ENCODE measurements at regions not wholly inside any gene's neighbourhood (a gene's known extent, or its start where the extent isn't known, plus 50 kb on each side); places are given as distances from the start of the nearest gene placed in this dataset.

DNA sequence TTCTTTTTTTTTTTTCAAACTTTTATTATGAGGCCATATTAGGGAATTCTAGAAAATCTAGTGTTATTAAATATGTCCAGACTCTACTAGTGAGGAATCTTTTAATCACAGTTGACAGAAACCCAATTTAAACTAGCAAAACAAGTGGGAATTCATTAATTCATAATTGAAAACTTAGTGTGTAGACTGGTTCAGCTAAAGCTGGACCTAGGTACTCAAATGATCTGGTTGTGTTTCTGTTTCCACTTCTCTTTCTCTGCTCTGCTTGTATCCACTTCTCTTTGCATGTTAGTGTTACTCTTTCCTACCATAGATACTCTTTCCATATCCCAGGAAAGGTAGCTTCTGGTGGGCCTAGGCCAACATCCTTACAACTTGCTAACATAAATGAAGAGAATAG is 81.2 kb upstream of the HIVEP3 start (continued):
- TF ChIP-seq PRDM2 (tag by site-specific recombination; IDR thresholded peaks at IDR 0.05; ENCODE audit: borderline replicate concordance), result no peak
- no peak for TF ChIP-seq KLF8 (tag by site-specific recombination; IDR thresholded peaks at IDR 0.05)
- no peak for TF ChIP-seq ZBTB6 (tag by site-specific recombination; IDR thresholded peaks at IDR 0.05)
- no peak for TF ChIP-seq KLF10 (tag by site-specific recombination; IDR thresholded peaks at IDR 0.05)
- no peak for TF ChIP-seq ZFP37 (tag by site-specific recombination; IDR thresholded peaks at IDR 0.05)
- no peak for TF ChIP-seq TRIM28 (IDR thresholded peaks at IDR 0.05; ENCODE audit: borderline replicate concordance, low read length)

- no peak overlapping the region for H3K27ac ChIP-seq (ENCODE audit: extremely low read depth, low read depth, low read length)
- H3K4me3 ChIP-seq (ENCODE audit: low read depth, low read length), result no peak overlapping the region
- peak; percentile 81 for TF ChIP-seq ATF2 (tag by site-specific recombination; IDR thresholded peaks at IDR 0.05; ENCODE audit: low read depth)
- TF ChIP-seq ZNF521 (tag by site-specific recombination; IDR thresholded peaks at IDR 0.05), result no peak
- TF ChIP-seq ZNF544 (tag by site-specific recombination; IDR thresholded peaks at IDR 0.05), result no peak
- no peak for TF ChIP-seq ZNF16 (tag by site-specific recombination; IDR thresholded peaks at IDR 0.05; ENCODE audit: low read depth)
- no peak for TF ChIP-seq ZNF169 (tag by site-specific recombination; IDR thresholded peaks at IDR 0.05)
- 0 out of 2 replicates have a peak, but pooled peaks have one; percentile 38 for TF ChIP-seq ZBTB21 (tag by site-specific recombination; IDR thresholded peaks at IDR 0.05)
- TF ChIP-seq ZSCAN30 (tag by site-specific recombination; IDR thresholded peaks at IDR 0.05), result no peak
- peak; percentile 29; the same call in 1 of the 2 replicates for TF ChIP-seq ZNF629 (tag by site-specific recombination; IDR thresholded peaks at IDR 0.05)
- TF ChIP-seq INSM2 (tag by site-specific recombination; IDR thresholded peaks at IDR 0.05), result no peak
- no peak for TF ChIP-seq ZNF548 (tag by site-specific recombination; IDR thresholded peaks at IDR 0.05)
- no peaks in the 10 kb centered on the region for H3K36me3 ChIP-seq (ENCODE audit: control insufficient read depth in 2 of 2, insufficient read depth in 1 of 2, low read length in 2 of 2)
- ChIA-PET POLR2A (no interaction called here), CTCF (no interaction called here)
- no peaks in the 10 kb centered on the region for H3K4me1 ChIP-seq (ENCODE audit: control insufficient read depth, insufficient read depth, low read length)
- H3K9me3 ChIP-seq (ENCODE audit: control insufficient read depth, insufficient read depth, low read depth, low read length), result no peaks in the 10 kb centered on the region
Measured at GRCh38 chr1:41998250-41998649, 79.5 kb upstream of the HIVEP3 start.
